NCI-H524 treated with DMSO at 0.1 percent for 48 hours (cell line): ENCODE measurements at regions not wholly inside any gene's neighbourhood (a gene's known extent, or its start where the extent isn't known, plus 50 kb on each side); places are given as distances from the start of the nearest gene placed in this dataset.
"Not testable (repeated sequence)": the region's sequence is repeated elsewhere in the genome, so short reads cannot be mapped to it uniquely, and the experiment has no call there.

ENCODE experiments used
- DNase-seq: peaks from one replicate; lab custom pipeline; 2025; lab: John Stamatoyannopoulos, UW

DNA sequence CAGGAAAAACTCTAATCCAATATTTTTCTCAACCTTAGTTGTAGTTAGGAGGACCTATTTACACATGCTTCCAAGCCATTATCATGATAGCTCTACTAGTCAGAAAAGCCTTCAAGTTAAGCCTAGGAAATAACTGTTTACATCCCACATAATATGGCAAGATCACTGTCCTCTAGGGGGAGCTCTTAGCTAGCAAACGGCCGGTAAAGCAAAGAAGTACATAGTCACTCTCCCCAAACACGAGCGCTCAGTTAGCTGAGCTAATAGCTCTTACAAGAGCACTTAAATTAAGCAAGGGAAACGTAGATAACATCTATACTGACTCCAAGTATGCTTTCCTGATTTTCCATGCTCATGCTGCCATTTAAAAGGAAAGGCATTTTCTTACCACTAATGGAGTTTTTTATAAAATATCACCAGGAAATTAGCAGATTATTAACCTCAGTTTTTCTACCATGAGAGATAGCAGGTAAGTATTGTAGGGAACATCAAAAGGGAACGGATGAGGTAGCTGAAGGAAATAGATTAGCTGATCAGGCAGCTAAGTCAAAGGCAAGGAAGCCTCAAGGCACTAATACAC is 100.6 kb upstream of the PABPC3 start:
- DNase-seq, result peak; percentile 78

DNA sequence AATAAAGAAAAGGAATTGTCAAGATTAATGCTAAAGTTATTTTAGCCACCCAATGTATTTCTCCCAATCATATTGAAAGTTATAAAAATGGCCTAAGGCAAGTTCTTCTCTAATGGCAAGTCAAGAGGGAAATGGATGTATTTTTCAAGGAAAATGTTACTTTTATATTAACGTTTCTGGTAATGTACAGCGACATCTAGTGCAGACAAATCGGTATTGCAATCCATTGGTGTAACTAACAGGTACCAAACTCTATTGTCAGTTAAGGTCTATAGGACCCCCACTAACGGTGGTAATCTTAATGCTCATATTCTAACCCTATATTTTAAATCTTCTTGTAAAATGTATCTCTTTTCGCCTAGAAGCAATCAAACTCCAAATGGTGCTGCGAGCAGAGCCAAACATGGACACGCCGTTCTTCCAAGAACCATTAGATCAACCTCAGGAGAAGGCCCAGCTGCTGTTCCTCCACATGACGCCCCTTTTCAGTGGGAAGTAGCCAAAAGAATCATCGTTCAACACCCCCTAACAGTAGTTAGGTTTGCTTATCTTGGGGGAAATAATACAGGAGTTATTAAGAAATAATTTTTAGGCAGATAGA is 98.5 kb upstream of the PABPC3 start:
- DNase-seq, result peak; percentile 19

DNA sequence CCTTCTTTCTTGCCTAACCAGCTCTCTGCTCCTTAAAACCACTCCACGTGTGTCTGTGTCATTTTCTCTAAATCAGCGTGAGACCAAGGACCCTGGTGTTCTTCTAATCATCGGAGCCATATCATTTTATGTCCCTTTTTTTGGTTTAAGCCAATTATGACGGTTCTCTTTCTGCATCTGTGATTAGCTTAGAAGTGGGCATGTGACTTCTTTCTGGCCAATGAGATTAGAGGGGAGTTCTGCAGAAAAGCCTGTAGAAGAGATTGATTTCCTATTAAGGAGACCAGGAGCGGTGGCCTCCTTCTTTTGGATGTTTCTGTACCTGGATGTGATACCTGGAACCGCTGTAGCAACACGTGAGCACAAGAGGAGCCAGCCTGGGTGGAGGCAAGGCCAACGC is 97.5 kb upstream of the PABPC3 start:
- no peak for DNase-seq

DNA sequence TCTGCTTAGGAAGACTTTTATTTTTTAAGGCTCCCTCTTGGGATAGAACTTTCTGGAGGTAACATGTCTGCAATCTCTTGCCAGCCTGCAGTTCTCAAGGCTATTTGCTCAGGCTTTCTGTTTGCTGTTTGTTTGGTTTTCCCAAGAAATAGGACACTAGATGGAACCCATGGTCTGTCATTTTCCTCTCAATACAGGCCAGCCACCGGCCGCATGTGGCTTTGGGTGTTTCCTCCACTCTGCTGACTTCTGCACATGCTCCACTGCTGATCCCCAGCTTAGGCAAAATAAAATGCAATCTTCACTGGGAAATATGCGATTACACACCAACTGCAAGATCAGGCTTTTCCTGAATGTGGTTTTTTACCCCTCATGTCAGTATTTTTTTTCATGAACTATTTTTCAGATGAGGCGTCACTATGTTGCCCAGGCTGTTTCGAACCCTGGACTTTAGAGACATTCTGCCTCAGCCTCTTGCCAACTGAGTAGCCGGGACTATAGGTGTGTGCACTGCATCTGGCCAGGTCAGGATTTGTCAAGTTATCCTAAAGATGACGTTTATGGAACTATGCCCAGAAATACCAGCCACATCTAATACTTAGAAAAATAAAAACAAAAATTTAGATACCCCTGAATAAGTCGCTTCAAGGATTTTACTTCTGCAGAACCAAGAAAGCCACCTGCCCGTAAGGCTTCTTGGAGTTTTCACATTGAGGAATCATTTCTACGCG is 94.3 kb upstream of the PABPC3 start:
- no peak for DNase-seq

DNA sequence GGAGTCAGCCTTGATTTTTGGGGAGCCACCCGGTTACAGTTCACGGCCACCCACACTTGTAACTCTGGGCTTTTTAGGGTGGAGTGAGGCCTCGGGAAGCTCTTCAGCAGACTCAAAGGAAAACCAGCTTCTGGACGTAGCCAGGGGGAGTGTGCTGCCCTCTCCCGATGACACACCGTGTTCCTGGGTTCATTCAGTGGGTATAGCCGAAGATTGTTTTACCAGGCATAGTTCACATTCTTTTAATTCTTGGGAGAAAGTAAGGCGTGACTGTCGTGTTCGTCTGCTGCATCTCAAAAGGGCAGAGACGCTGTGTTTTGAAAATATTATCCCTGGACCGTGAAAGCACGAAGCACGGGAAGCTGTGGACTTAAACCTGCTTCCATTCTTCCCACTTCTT is 93.6 kb upstream of the PABPC3 start:
- not testable (repeated sequence) for DNase-seq

DNA sequence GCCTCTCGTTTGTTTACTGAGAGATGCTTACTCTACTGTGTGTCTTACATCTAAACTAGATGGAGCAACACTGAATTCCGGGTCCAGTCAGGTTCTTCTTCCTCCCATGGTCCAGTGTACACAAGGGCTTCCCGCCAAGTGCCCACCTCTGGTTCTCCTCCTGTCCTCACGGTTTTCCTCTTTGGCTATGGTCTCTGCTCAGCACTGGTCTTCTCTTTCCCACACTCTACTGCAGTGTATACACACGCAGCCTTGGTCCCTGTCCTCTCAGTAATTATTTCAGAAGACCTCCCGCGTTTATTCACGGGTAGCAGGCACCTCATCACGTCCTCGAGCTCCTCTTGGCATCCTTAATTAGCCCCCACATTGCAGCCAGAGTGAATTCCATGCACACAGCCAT is 91.4 kb upstream of the PABPC3 start:
- not testable (repeated sequence) for DNase-seq

DNA sequence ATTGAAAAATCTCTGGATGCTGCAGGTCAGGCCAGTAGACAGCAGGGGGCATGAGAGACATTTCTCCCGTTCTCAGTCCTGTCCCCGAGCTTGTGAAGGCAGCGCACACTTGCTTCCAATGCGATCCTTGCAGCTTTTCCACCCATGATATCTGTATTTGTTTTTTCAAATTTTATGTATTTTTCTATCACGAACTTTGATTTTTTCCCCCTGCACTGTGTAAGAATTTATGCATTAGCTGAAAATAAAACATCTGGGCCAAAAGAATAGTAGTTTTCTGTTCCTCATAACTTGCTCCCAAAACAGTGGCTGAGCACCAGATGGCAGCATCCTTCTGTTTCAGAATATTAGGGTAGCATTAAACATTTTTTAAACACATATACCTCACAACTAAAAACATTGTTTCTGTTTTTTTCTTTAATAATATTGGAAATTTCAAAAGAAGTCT is 90.9 kb upstream of the PABPC3 start:
- DNase-seq, result peak; percentile 28

DNA sequence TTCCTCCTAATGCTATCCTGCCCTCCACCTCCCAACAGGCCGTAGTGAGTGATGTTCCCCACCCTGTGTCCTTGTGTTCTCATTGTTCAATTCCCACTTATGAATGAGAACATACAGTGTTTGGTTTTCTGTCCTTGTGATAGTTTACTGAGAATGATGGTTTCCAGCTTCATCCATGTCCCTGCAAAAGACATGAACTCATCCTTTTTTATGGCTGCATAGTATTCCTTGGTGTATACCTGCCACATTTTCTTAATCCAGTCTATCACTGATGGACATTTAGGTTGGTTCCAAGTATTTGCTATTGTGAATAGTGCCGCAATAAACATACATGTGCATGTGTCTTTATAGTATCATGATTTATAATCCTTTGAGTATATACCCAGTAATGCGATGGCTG is 88.5 kb upstream of the PABPC3 start:
- DNase-seq, result not testable (repeated sequence)

DNA sequence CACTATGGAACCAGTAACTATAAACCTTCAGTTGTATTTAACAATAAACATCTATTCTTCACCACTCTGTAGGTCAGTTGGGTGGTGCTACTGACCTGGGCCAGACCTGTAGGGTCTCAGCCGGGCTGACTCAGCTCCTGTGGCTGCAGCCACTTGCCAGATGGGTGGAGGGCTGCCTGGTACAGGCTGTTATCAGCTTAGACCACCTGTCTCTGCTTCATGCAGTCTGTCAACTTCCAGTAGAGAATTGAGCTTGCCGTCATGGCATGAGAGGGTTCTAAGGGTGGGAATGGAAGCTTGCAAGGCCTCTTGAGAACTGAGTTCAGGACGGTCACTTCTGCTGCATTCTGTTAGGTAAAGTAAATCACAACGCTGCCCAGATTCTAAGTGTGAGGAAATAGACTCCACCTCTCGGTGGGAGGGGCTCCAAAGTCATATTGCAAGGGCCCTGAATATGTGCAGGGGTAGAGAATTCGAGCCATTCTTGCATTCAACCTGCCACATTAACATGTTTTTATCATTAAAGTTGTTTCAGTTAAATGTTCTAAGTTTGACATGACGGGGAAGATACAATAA is 81.5 kb upstream of the PABPC3 start:
- peak; percentile 98 for DNase-seq

DNA sequence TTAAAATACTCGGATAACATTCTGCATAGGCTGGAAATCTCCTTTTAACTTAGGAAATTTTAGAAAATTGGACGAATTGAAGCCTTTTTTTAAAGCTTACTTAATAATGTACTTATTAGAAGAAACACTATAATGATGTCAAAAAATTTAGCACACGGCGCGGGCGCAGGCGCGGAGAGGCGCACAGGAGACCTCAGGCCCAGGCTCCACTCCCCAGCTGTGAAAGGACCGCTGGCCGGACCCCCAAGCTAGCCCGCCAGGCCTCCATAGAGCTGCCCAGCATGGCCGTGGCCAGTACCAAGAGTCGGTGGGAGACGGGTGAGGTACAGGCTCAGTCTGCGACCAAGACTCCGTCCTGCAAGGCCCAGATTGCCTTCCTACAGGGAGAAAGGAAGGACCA is 78.8 kb upstream of the PABPC3 start:
- not testable (repeated sequence) for DNase-seq

DNA sequence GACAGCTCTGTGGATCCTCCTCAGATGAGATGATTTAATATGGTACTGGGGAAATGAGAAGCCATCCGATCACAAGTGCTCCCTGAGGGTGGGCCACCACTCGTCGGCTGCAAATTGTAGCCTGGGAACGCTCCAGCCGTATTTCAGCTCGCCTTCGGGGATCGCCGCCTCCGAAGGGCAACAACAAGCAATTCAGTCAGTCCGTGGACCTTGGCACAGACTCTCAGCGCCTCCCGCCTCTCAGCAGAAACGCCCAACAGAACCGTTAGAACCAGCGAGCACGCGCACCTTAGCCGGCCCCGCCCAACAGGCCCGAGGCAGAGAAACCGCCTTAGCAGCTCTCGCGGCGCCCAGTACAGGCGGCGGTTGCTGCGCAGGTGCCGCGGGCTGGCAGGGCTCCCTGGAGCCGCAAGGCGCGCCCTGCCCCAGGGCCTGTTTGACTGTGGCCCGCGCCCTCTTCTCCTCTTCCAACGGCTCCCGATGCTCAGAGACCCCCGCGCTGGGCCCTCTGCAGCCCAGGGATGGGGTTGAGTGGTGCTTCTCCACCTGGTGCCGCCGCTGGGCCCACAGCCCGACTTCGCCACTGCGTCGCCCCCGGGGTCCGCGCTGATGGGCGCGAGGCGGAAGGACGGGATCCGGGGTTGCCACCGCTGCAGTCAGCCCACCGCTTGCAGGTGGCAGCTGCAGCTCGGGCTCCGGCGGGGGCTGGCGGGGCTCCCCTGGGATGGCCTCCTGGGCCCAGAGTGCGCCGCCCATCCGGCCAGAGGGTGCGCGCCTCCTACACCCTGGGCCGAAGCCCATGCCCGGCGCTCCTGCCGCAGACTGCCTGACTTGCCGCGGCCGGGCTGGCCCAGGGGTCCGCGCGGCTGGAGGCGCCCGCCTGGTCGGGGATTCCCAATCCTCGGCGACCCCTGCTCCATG is 77.9 kb upstream of the PABPC3 start:
- peak; percentile 25 for DNase-seq

DNA sequence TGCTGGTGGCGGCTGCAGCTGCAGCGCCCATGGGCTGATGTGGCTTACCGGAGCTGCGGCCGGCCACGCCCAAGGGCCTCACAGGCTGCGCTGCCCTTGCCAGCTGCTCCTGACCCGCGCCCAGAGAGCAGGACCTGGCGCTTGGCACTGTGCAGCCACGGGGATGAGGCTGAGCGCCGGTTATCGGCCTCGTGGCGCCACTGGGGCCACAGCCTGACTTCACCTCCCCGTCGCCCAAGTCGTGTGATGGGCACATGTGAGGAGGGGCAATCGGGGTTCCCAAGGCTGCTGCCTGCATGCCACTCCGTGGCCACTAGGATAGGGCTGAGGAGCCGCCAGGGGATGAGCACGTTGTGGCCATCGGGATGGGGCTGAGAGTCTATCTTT is 77.2 kb upstream of the PABPC3 start:
- DNase-seq, result no peak

DNA sequence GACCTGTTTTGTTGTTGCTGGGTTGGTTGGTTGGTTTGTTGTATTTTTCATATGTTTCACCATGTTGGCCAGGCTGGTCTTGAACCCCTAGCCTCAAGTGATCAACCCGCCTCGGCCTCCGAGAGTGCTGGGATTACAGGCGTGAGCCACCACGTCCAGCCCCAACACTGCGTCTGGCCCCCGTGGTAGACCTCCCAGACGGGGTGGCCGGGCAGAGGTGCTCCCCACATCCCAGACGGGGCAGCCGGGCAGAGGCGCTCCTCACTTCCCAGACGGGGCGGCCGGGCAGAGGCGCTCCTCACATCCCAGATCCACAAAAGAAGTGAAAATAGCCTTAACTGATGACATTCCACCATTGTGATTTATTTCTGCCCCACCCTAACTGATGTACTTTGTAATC is 76.2 kb upstream of the PABPC3 start:
- DNase-seq, result not testable (repeated sequence)

DNA sequence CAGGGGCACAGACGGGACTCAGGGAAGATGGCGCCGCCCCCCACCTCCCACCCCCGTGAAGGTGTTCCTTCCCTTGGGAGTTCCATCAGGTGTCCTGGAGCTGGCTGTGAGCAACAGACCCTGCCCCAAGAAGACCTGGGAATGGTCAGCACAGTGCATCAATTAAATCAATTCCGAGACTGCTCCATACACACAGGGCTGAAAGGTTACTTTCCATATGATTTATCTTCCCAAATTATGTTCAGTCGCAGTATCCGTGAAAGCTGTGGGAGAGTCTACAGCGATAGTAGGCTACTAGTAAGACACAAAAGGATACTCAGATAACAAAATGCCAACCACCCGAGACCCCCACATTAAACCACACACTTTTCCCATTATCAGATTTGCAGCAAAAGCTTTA is 71.8 kb upstream of the PABPC3 start:
- no peak for DNase-seq

DNA sequence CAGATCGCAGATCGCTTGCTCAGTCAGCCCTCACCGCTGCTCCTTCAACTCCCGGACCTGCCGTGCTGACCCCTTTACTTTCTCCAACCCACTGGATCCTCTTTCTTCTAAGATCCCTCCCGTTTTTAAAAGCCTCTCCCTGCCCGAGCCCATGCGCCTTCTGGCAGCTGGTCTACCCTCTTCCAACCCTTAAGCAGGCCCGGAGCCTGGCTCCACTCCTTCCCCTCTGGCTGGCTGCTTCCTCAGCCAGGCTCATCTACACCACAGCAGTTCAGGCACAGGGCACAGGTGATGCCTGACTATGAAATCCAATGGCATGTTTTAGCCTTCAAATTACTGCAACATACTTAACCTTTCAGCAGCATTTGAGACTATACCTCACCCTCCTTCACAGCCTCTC is 63.8 kb upstream of the PABPC3 start:
- DNase-seq, result no peak

DNA sequence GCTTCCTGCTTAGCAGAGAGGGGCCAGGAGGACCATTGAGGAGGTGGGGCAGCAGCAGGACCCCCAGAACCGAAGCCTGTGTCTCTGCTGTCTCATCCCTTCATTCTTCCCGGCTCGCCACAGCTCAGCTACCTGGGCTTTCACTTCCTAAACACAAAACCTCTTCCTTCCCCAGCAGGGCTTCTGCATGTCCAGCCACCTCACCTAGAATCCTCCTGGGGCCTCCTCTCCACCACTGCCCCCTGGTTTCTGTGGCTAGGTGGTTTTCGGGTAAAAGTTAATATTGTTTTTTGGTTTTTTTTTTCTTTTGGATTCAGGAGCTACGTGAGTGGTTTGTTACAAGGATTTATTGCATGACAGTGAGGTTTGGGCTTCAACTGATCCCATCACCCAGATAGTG is 61.8 kb upstream of the PABPC3 start:
- DNase-seq, result no peak

DNA sequence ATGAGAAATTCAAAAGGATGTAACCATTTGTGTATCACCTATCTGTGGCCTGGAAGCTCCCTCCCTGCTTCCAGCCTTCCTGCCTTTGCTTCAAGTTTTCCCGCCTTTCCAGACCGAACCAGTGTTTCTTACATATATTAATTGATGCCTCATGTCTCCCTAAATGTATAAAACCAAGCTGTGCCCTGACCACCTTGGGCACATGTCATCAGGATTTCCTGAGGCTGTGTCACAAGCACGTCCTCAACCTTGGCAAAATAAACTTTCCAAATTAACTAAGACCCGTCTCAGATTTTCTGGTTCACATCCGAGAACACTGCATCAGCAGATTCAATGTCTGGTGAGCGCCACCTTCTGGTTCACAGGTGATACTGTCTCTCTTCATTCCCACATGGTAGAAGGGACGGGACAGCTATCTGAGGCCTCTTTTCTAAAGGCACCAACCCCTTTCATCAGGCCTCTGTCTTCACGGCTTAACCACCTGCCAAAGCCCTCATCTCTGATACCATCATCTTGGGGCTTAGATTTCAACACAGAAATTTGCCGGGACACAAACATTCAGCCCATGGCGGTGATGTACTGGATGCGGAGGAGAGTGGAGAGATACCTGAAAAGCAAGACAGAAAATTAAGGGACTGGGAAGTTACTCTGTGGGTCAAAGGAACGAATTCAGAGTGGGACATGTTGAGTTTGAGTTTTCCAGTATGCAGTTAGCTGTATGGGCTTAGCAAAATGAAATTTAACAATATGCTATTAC is 58.7 kb upstream of the PABPC3 start:
- peak; percentile 8 for DNase-seq

DNA sequence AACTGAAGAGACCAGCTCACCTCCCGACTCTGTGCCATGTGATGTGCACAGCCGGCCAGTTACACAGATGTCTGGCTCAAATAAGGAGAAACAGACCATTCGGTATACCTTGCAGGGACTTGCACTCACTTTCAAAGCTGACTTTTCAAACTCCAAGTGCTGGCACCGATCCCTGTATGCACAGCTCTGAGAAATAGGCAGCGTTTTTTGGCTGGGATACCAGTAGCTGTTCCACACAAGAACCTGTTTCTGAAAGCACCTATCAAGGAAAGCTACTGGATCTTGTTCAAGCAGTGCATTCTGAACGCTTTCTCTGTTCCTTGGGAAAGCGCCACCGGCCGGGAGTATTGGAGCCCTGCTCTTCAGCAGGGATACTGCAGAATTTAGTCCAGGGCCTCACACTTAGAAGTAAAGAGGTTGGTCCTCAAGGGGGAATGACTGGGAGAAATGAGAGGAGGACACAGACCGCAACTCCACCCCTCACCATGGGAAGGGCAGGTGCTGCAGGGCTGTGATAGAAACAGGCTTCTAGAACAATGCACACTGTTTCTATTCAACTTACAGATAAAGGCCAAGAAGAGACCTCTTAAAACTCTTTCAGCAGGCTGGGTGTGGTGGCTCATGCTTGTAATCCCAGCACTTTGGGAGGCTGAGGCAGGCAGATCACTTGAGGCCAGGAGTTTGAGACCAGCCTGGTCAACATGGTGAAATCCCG is 53.6 kb upstream of the PABPC3 start:
- DNase-seq, result no peak

DNA sequence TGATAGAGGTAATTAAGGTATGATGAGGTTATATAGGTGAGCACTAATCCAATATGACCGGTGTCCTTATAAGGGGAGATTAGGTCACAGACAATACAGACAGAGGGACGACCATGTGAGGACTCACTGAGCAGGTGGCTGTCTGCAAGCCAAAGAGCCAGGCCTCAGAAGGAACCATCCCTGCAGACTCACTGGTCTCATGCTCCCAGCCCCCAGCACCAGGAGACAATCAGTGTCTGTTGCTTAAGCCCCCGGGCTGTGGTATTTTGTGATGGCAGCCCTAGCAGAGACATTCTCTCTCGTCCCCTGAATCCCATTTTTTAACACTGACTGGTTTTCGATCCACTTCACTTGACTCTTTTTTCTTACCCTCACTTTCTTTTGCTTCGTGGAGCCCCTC is 51.9 kb upstream of the PABPC3 start:
- no peak for DNase-seq
